ENCODE measurements at regions not wholly inside any gene's neighbourhood (a gene's known extent, or its start where the extent isn't known, plus 50 kb on each side); places are given as distances from the start of the nearest gene placed in this dataset.

GRCh38 chr14:30484976-30485375 lies 74.0 kb upstream of the G2E3 start:
- Histone ChIP-seq H3K27me3 (no peaks in the 10 kb centered on the region), H3K4me1 (peaks cover 0 to 4% of the 10 kb centered on the region in 2 donors), H3K9me3 (no peaks in the 10 kb centered on the region), H3K27ac (no peak overlapping the region), H3K4me3 (replicated peaks in 1 of 3) (no peak overlapping the region), H3K36me3 (no peaks in the 10 kb centered on the region)
- WGBS, 2 donors = 48 to 65% methylated on average over 1 of the region's 1 CpG
- peak; percentile 39 to 53 for DNase-seq
- TF ChIP-seq CTCF (IDR thresholded peaks at IDR 0.05) = no peak
- no peak for TF ChIP-seq POLR2A (IDR thresholded peaks at IDR 0.05)
- intact Hi-C loops (cut with DNase I) = no loop called here

GRCh38 chr14:30496852-30497251 lies 62.1 kb upstream of the G2E3 start:
- Histone ChIP-seq H3K36me3 (no peaks in the 10 kb centered on the region), H3K9me3 (no peaks in the 10 kb centered on the region), H3K27ac (no peak overlapping the region), H3K4me1 (no peaks in the 10 kb centered on the region), H3K4me3 (replicated peaks in 1 of 3) (no peak overlapping the region), H3K27me3 (no peaks in the 10 kb centered on the region)
- no peak for DNase-seq
- intact Hi-C loops (cut with DNase I) = no loop called here
- WGBS, 2 donors = 95% methylated on average over 1 of the region's 1 CpG
- TF ChIP-seq CTCF (IDR thresholded peaks at IDR 0.05) (no peak), POLR2A (IDR thresholded peaks at IDR 0.05) (no peak)

- intact Hi-C loops (cut with DNase I) = no loop called here
- TF ChIP-seq POLR2A (IDR thresholded peaks at IDR 0.05) (no peak), CTCF (IDR thresholded peaks at IDR 0.05) (no peak)
- Histone ChIP-seq H3K4me1 (no peaks in the 10 kb centered on the region), H3K36me3 (no peaks in the 10 kb centered on the region), H3K27ac (no peak overlapping the region), H3K9me3 (no peaks in the 10 kb centered on the region), H3K27me3 (no peaks in the 10 kb centered on the region), H3K4me3 (replicated peaks in 1 of 3) (no peak overlapping the region)
- no peak for DNase-seq
Measured at GRCh38 chr14:30499358-30499757, 59.6 kb upstream of the G2E3 start.

- TF ChIP-seq CTCF (IDR thresholded peaks at IDR 0.05) (no peak), POLR2A (IDR thresholded peaks at IDR 0.05) (no peak)
- no peak overlapping the region for H3K4me3 ChIP-seq (replicated peaks in 1 of 3)
- no peaks in the 10 kb centered on the region for H3K9me3 ChIP-seq
- intact Hi-C loops (cut with DNase I) = no loop called here
- no peaks in the 10 kb centered on the region for H3K4me1 ChIP-seq
- no peak overlapping the region for H3K27ac ChIP-seq
- no peaks in the 10 kb centered on the region for H3K36me3 ChIP-seq
- no peaks in the 10 kb centered on the region for H3K27me3 ChIP-seq
- 85 to 87% methylated on average over 2 of the region's 2 CpGs for WGBS, 2 donors
- DNase-seq = no peak
Measured at GRCh38 chr14:30500222-30500621, 58.7 kb upstream of the G2E3 start.

- Histone ChIP-seq H3K36me3 (no peaks in the 10 kb centered on the region), H3K4me1 (no peaks in the 10 kb centered on the region), H3K4me3 (replicated peaks in 1 of 3) (no peak overlapping the region), H3K27ac (no peak overlapping the region), H3K9me3 (no peaks in the 10 kb centered on the region), H3K27me3 (no peaks in the 10 kb centered on the region)
- no peak for TF ChIP-seq CTCF (IDR thresholded peaks at IDR 0.05)
- TF ChIP-seq POLR2A (IDR thresholded peaks at IDR 0.05) = no peak
- intact Hi-C loops (cut with DNase I) = no loop called here
- 93 to 94% methylated on average over 3 of the region's 3 CpGs for WGBS, 2 donors
- no peak for DNase-seq
Measured at GRCh38 chr14:30507209-30507608, 51.7 kb upstream of the G2E3 start.
